ENCODE measurements at regions not wholly inside any gene's neighbourhood (a gene's known extent, or its start where the extent isn't known, plus 50 kb on each side); places are given as distances from the start of the nearest gene placed in this dataset.

DNA sequence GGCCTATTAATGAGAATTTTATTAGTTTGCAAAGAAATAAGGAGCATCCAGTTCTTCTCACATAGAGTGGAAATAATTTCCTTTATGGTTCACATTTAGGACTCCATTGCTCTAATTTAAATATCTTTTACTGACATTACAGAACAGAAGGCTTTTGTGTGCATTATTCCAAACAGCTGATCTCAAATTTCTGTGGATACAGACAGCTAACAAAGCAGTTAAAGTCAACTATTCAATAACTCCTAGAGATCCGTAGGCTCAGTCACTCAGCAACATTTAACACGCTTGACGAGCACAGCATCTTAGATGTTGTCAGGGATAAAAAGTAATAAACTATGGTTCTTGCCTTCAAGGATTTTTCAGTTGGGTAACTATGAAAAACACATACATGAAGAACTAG, 305.8 kb upstream of the SYNCRIP start:
- TF ChIP-seq RARB (CRISPR knock-in tag; IDR thresholded peaks at IDR 0.05): no peak
- no peak for TF ChIP-seq ISL1 (CRISPR knock-in tag; IDR thresholded peaks at IDR 0.05)
- no peak for TF ChIP-seq CSDC2 (CRISPR knock-in tag; IDR thresholded peaks at IDR 0.05)
- TF ChIP-seq ZNF8 (CRISPR knock-in tag; IDR thresholded peaks at IDR 0.05): no peak
- ATAC-seq: no peak

DNA sequence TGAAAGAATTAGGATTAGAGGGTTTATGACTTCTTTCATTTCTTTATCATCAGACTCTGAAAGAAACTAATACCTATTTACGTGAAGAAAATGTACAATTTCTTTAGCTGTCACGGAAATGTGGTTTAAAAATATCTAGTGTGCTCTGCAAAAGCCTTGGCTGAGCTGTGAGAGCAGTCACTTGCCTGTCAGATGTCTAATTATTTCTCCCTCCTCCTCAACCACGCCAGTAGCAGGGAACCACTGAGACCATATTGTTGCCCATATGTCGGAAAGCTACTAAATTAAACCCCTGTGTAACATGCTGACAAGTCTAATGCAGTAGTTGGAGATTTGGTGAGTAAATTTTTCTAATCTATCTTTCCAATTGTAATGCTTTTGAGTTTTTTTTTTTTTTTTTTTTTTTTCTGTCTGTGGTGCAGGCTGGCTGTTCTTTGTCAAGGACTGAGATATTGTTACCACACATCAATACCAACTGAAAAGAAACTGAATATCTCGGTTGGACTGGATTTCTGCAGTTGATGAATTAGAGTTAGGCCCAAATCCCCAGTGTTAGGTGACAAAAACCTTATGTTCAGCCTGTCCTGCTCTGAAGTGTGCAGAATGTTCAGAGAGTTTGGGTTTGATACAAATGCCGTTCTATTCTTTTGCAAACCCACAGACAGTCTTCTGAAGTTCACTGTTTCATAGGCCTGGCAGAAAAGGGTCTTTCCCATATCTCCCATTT, 302.9 kb upstream of the SYNCRIP start:
- TF ChIP-seq, protein P1, sequence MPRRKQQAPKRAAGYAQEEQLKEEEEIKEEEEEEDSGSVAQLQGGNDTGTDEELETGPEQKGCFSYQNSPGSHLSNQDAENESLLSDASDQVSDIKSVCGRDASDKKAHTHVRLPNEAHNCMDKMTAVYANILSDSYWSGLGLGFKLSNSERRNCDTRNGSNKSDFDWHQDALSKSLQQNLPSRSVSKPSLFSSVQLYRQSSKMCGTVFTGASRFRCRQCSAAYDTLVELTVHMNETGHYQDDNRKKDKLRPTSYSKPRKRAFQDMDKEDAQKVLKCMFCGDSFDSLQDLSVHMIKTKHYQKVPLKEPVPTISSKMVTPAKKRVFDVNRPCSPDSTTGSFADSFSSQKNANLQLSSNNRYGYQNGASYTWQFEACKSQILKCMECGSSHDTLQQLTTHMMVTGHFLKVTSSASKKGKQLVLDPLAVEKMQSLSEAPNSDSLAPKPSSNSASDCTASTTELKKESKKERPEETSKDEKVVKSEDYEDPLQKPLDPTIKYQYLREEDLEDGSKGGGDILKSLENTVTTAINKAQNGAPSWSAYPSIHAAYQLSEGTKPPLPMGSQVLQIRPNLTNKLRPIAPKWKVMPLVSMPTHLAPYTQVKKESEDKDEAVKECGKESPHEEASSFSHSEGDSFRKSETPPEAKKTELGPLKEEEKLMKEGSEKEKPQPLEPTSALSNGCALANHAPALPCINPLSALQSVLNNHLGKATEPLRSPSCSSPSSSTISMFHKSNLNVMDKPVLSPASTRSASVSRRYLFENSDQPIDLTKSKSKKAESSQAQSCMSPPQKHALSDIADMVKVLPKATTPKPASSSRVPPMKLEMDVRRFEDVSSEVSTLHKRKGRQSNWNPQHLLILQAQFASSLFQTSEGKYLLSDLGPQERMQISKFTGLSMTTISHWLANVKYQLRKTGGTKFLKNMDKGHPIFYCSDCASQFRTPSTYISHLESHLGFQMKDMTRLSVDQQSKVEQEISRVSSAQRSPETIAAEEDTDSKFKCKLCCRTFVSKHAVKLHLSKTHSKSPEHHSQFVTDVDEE (CRISPR knock-in tag; IDR thresholded peaks at IDR 0.05): no peak
- TF ChIP-seq, protein P2, sequence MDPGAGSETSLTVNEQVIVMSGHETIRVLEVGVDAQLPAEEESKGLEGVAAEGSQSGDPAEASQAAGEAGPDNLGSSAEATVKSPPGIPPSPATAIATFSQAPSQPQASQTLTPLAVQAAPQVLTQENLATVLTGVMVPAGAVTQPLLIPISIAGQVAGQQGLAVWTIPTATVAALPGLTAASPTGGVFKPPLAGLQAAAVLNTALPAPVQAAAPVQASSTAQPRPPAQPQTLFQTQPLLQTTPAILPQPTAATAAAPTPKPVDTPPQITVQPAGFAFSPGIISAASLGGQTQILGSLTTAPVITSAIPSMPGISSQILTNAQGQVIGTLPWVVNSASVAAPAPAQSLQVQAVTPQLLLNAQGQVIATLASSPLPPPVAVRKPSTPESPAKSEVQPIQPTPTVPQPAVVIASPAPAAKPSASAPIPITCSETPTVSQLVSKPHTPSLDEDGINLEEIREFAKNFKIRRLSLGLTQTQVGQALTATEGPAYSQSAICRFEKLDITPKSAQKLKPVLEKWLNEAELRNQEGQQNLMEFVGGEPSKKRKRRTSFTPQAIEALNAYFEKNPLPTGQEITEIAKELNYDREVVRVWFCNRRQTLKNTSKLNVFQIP (CRISPR knock-in tag; IDR thresholded peaks at IDR 0.05; ENCODE audit: borderline replicate concordance, low read depth): no peak
- no peak for TF ChIP-seq ZNF8 (CRISPR knock-in tag; IDR thresholded peaks at IDR 0.05)
- TF ChIP-seq ZC3H10 (CRISPR knock-in tag; IDR thresholded peaks at IDR 0.05): no peak
- TF ChIP-seq SNAI2 (CRISPR knock-in tag; IDR thresholded peaks at IDR 0.05): no peak
- no peak for ATAC-seq

DNA sequence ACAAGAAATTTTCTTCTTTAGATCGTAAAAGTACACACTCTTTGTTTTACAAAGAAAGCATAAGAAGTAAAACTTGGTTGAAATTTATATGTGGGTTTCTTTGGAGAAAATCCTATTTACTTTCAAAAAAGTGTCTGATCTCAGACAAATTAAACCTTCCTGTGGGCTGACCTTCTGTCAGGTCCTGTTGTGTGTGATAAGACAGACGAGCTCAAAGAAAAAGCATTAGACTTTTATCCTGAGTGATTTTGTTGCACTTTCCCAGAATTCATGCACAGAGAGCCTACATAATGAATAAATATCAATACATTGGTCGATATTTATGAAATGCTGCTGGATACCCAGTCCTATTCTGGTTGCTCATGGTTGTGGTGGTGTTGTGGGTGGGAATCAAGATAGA, 302.1 kb upstream of the SYNCRIP start:
- ATAC-seq: no peak
- TF ChIP-seq, protein P3, sequence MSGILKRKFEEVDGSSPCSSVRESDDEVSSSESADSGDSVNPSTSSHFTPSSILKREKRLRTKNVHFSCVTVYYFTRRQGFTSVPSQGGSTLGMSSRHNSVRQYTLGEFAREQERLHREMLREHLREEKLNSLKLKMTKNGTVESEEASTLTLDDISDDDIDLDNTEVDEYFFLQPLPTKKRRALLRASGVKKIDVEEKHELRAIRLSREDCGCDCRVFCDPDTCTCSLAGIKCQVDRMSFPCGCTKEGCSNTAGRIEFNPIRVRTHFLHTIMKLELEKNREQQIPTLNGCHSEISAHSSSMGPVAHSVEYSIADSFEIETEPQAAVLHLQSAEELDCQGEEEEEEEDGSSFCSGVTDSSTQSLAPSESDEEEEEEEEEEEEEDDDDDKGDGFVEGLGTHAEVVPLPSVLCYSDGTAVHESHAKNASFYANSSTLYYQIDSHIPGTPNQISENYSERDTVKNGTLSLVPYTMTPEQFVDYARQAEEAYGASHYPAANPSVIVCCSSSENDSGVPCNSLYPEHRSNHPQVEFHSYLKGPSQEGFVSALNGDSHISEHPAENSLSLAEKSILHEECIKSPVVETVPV (CRISPR knock-in tag; IDR thresholded peaks at IDR 0.05): no peak
- TF ChIP-seq TCF4 (CRISPR knock-in tag; IDR thresholded peaks at IDR 0.05; ENCODE audit: borderline replicate concordance): no peak
- no peak for TF ChIP-seq RARB (CRISPR knock-in tag; IDR thresholded peaks at IDR 0.05)
- no peak for TF ChIP-seq OSR1 (CRISPR knock-in tag; IDR thresholded peaks at IDR 0.05)
- no peak for TF ChIP-seq ZNF8 (CRISPR knock-in tag; IDR thresholded peaks at IDR 0.05)
- TF ChIP-seq ZC3H10 (CRISPR knock-in tag; IDR thresholded peaks at IDR 0.05): no peak
- TF ChIP-seq GLIS3 (CRISPR knock-in tag; IDR thresholded peaks at IDR 0.05): no peak
- no peak for TF ChIP-seq ZFP30 (CRISPR knock-in tag; IDR thresholded peaks at IDR 0.05)
- no peak for TF ChIP-seq BACH2 (CRISPR knock-in tag; IDR thresholded peaks at IDR 0.05; ENCODE audit: borderline replicate concordance)
- TF ChIP-seq, protein P4, sequence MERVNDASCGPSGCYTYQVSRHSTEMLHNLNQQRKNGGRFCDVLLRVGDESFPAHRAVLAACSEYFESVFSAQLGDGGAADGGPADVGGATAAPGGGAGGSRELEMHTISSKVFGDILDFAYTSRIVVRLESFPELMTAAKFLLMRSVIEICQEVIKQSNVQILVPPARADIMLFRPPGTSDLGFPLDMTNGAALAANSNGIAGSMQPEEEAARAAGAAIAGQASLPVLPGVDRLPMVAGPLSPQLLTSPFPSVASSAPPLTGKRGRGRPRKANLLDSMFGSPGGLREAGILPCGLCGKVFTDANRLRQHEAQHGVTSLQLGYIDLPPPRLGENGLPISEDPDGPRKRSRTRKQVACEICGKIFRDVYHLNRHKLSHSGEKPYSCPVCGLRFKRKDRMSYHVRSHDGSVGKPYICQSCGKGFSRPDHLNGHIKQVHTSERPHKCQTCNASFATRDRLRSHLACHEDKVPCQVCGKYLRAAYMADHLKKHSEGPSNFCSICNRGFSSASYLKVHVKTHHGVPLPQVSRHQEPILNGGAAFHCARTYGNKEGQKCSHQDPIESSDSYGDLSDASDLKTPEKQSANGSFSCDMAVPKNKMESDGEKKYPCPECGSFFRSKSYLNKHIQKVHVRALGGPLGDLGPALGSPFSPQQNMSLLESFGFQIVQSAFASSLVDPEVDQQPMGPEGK (CRISPR knock-in tag; IDR thresholded peaks at IDR 0.05; ENCODE audit: borderline replicate concordance): no peak
- no peak for TF ChIP-seq ARNTL (CRISPR knock-in tag; IDR thresholded peaks at IDR 0.05; ENCODE audit: borderline replicate concordance, low read depth)
- TF ChIP-seq, protein P5, sequence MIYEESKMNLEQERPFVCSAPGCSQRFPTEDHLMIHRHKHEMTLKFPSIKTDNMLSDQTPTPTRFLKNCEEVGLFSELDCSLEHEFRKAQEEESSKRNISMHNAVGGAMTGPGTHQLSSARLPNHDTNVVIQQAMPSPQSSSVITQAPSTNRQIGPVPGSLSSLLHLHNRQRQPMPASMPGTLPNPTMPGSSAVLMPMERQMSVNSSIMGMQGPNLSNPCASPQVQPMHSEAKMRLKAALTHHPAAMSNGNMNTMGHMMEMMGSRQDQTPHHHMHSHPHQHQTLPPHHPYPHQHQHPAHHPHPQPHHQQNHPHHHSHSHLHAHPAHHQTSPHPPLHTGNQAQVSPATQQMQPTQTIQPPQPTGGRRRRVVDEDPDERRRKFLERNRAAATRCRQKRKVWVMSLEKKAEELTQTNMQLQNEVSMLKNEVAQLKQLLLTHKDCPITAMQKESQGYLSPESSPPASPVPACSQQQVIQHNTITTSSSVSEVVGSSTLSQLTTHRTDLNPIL (CRISPR knock-in tag; IDR thresholded peaks at IDR 0.05; ENCODE audit: low read depth): no peak
- no peak for TF ChIP-seq ZNF565 (CRISPR knock-in tag; conservative IDR thresholded peaks at IDR 0.05; ENCODE audit: low read depth)
- no peak for TF ChIP-seq ISL1 (CRISPR knock-in tag; IDR thresholded peaks at IDR 0.05)
- TF ChIP-seq, protein P1 (CRISPR knock-in tag; IDR thresholded peaks at IDR 0.05): no peak
- TF ChIP-seq SNAI2 (CRISPR knock-in tag; IDR thresholded peaks at IDR 0.05): no peak

Data from SK-N-SH treated with all-trans-retinoic acid at 6 μM for 48 hours (cell line).